Neuronal stem cell (in vitro differentiated cells): ENCODE measurements at regions not wholly inside any gene's neighbourhood (a gene's known extent, or its start where the extent isn't known, plus 50 kb on each side); places are given as distances from the start of the nearest gene placed in this dataset.
A peak's percentile ranks its signal among the peaks of the same experiment; 100 is the strongest.

Source experiments
- DNase-seq: peaks from one replicate; pipeline ENCODE4 v3.0.0-alpha.2; 2013; ENCODE audit warnings: low spot score
- H2AFZ ChIP-seq: one replicate; pipeline ENCODE4 v1.6.1; 2013; ENCODE audit warnings: mild to moderate bottlenecking, low read length, inconsistent platforms
- H2AK5ac ChIP-seq: 2 replicates; pipeline ENCODE4 v1.6.1; 2013; ENCODE audit warnings: low read depth, mild to moderate bottlenecking, inconsistent platforms, low read length, moderate library complexity, mixed read lengths
- H2BK120ac ChIP-seq: 2 replicates; pipeline ENCODE4 v1.6.1; 2013; ENCODE audit warnings: low read depth, mild to moderate bottlenecking, inconsistent platforms, low read length, moderate library complexity, mixed read lengths
- H2BK12ac ChIP-seq: one replicate; pipeline ENCODE4 v1.6.1; 2013; ENCODE audit warnings: low read length, inconsistent platforms
- H2BK15ac ChIP-seq: 2 replicates; pipeline ENCODE4 v1.6.1; 2013; ENCODE audit warnings: mild to moderate bottlenecking, low read length, inconsistent platforms, mixed read lengths
- H2BK5ac ChIP-seq: one replicate; pipeline ENCODE4 v1.6.1; 2013; ENCODE audit warnings: inconsistent platforms, mild to moderate bottlenecking, low read length, moderate library complexity
- H3K14ac ChIP-seq: one replicate; pipeline ENCODE4 v1.6.1; 2013; ENCODE audit warnings: low read length, inconsistent platforms
- H3K18ac ChIP-seq: 2 replicates; pipeline ENCODE4 v1.6.1; 2013; ENCODE audit warnings: low read length, inconsistent platforms
- H3K23ac ChIP-seq: 2 replicates; pipeline ENCODE4 v1.6.1; 2013; ENCODE audit warnings: low read depth, mild to moderate bottlenecking, mixed read lengths, low read length, inconsistent platforms; ENCODE audit not compliant: poor library complexity
- H3K27ac ChIP-seq: replicated peaks from 3 replicates; pipeline ENCODE4 v1.5.1; 2013; ENCODE audit warnings: low read length, inconsistent platforms
- H3K27me3 ChIP-seq, 3 experiments: 2 replicates each; pipeline ENCODE4 v1.6.1; 2013; ENCODE audit warnings: low read length in 3 of 3, mild to moderate bottlenecking in 2 of 3, inconsistent platforms in 1 of 3, low read depth in 1 of 3, mixed read lengths in 1 of 3, moderate library complexity in 1 of 3; ENCODE audit not compliant: control insufficient read depth in 3 of 3, insufficient read depth in 3 of 3
- H3K36me3 ChIP-seq, 2 donors: replicated peaks in 1 of 2; 2 replicates each; pipeline ENCODE4 v1.6.1; 2013; ENCODE audit warnings: low read length in 2 of 2; ENCODE audit not compliant: control insufficient read depth in 2 of 2, insufficient read depth in 2 of 2
- H3K4ac ChIP-seq: 2 replicates; pipeline ENCODE4 v1.6.1; 2013; ENCODE audit warnings: inconsistent platforms, mild to moderate bottlenecking, low read length, moderate library complexity
- H3K4me1 ChIP-seq, 2 donors: 1 replicate in 1 of 2; 2 replicates in 1 of 2; pipeline ENCODE4 v1.6.1; 2013; ENCODE audit warnings: low read length in 2 of 2, low read depth in 1 of 2; ENCODE audit not compliant: control insufficient read depth in 2 of 2, insufficient read depth in 1 of 2
- H3K4me2 ChIP-seq: one replicate; pipeline ENCODE4 v1.6.1; 2013; ENCODE audit warnings: mild to moderate bottlenecking, low read length, inconsistent platforms; ENCODE audit not compliant: insufficient read depth, poor library complexity, severe bottlenecking
- H3K4me3 ChIP-seq, 2 donors: 2 replicates each; pipeline ENCODE4 v1.5.1; 2013; ENCODE audit warnings: low read length in 2 of 2, mild to moderate bottlenecking in 2 of 2, inconsistent platforms in 1 of 2, moderate library complexity in 1 of 2
- H3K79me1 ChIP-seq: one replicate; pipeline ENCODE4 v1.6.1; 2013; ENCODE audit warnings: low read depth, mild to moderate bottlenecking, inconsistent platforms, low read length, moderate library complexity
- H3K9ac ChIP-seq: one replicate; pipeline ENCODE4 v1.6.1; 2013; ENCODE audit warnings: mild to moderate bottlenecking, low read depth, low read length, inconsistent platforms; ENCODE audit not compliant: poor library complexity
- H3K9me3 ChIP-seq, 2 donors: replicated peaks in 1 of 2; 2 replicates each; pipeline versions ENCODE3 to v1.6.1; 2013; ENCODE audit warnings: low read length in 2 of 2, mild to moderate bottlenecking in 2 of 2, inconsistent platforms in 1 of 2, low read depth in 1 of 2, mixed read lengths in 1 of 2, moderate library complexity in 1 of 2; ENCODE audit not compliant: control insufficient read depth in 2 of 2, insufficient read depth in 1 of 2
- H4K8ac ChIP-seq: one replicate; pipeline ENCODE4 v1.6.1; 2013; ENCODE audit warnings: low read depth, mild to moderate bottlenecking, inconsistent platforms, low read length, moderate library complexity
- H4K91ac ChIP-seq: one replicate; pipeline ENCODE4 v1.6.1; 2013; ENCODE audit warnings: low read length, low read depth, mild to moderate bottlenecking, inconsistent platforms; ENCODE audit not compliant: poor library complexity
- WGBS, 2 donors: extraction: QIAGEN DNeasy Blood & Tissue Kit; methylation state at CpG; one replicate each; pipeline ENCODE4 v1.1.7; 2013; ENCODE audit warnings: missing lambda C conversion rate in 2 of 2, mixed read lengths in 1 of 2; ENCODE audit not compliant: insufficient read length in 2 of 2, insufficient replicate concordance in 1 of 2; ENCODE audit errors: extremely low coverage in 2 of 2; 5-methylcytosine and 5-hydroxymethylcytosine counted together

DNA sequence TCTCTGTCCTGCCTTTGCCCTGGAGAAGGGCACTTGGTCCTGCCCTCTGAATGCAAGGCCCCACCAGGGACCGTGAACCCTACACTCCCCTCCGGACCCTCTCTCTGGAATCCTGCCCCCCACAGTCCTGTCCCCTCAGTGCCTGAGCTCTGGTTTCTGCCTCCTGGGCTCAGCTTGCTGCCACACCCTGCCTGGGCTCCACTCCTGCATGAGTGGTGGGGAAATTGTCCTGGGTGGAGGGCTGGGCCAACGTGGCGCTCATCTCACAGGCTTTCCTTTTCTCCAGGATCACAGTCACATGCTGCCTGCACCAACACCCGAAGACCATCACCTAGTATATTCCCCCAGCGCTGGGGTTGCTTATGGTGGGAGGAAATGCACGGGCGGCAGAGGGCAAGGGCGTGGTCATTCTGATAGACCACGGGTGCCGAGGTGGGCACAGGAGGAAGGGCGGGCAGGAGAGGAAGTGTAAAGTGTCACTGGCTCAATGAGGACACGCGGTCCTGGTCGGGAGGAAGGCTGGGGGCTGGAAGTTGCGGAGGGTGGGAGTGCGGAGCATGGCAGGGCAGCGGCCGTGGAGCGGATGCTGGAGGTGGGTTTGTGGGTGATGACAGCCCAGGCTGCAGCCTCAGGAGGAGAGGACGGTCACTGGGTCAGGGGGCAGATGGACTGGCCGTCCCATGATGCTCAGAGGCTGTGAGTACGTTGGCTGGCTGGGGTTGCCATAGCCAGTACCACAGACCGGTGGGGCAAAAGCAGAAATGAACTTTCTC lies 99.5 kb downstream of the KIF26A start:
- WGBS, 2 donors = no CpG with 5 or more reads among the region's 24 CpGs
- no peak overlapping the region for H3K4me2 ChIP-seq
- peak overlapping the region; percentile 57 for H3K18ac ChIP-seq

DNA sequence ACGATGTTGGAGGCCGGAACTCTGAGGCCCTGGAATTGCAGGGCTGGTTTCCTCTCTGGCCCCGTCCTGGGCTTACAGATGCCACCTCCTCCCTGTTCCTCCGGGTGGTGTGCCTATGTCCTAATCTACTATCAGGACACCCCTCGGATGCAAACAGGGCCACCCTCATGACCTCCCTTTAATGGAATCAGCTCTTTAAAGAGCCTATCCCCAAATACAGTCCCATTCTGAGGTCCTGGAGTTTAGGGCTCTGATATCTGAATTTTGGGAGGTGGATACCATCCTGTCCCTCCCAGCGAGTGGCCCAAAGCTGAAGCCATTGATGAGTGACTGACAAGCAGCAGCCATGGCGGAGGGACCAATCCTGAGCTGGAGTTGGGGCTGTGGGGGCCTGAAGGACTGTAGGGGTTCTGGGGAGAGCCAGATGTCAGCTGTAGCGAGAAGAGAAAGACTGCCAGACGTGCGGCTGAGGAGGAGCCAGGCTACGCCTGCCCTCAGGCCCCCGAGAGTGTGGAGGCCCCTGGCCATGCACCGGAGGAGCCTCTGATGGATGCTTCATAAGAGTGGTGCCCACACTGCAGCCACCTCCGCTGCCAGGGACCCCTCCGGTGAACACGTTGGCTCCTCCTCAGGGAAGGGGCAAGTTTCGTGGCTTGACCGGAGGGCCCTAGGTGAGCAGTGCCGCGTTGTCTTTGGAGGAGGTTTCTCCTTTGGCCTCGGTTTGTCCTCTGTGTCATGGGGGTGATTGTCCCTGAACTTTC lies 100.2 kb downstream of the KIF26A start:
- WGBS, 2 donors = no CpG with 5 or more reads among the region's 21 CpGs

More for the DNA sequence above, 99.5 kb downstream of the KIF26A start:
- Histone ChIP-seq H3K36me3 (no peaks in the 10 kb centered on the region), H3K79me1 (no peaks in the 10 kb centered on the region), H3K23ac (peak overlapping the region; percentile 89), H4K91ac (no peak overlapping the region), H3K9me3 (peaks cover 0 to 12% of the 10 kb centered on the region in 2 donors), H3K27ac (no peak overlapping the region), H2BK15ac (no peak overlapping the region), H2AK5ac (peak overlapping the region; percentile 81), H2BK5ac (no peak overlapping the region), H3K9ac (peak overlapping the region; percentile 60), H4K8ac (no peak overlapping the region), H2BK12ac (peak overlapping the region; percentile 75), H3K4me1 (peaks cover 0 to 5% of the 10 kb centered on the region in 2 donors), H3K4ac (no peak overlapping the region), H3K14ac (peak overlapping the region; percentile 82), H2AFZ (no peak overlapping the region), H2BK120ac (no peak overlapping the region), H3K4me3 (no peak overlapping the region), H3K27me3 (peaks cover 0 to 5% (median 0%) of the 10 kb centered on the region in 3 experiments)
- DNase-seq = no peak

DNA sequence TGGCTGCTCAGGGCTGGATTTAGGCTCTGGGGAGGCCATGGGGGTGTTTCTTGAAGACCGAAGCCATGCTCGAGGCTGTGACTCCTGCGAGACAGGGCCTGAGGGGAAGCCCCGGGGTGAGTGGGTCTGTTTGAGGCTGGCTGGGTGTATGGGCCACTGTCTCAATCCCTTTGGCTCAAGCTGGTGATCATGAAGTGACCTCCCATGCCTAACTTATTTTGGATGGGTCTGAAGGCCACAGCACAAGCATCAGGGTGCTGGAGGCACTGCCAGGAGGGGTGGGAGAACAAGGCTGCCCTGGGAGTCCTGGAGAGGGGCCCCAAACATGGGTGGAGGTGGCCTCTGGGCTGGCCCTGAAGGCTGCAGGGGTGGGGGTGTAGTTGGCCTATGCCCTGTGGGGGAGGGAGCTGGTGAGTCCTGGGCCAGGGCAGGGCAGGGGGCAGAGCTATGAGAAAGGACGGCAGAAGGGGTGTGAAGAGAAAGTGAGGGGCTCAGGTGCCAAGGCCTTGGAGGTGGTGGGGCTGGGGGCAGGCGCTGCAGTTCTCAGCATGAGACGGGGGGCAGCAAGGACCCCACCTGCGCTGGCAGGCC lies 100.9 kb downstream of the KIF26A start:
- Histone ChIP-seq H3K4ac (no peak overlapping the region), H2BK120ac (no peak overlapping the region), H3K36me3 (no peaks in the 10 kb centered on the region), H2BK5ac (peak overlapping the region; percentile 75), H4K91ac (no peak overlapping the region), H2BK15ac (no peak overlapping the region), H3K27me3 (peaks cover 0 to 5% (median 0%) of the 10 kb centered on the region in 3 experiments), H2AK5ac (no peak overlapping the region), H3K4me3 (no peak overlapping the region), H3K27ac (no peak overlapping the region), H3K18ac (peak overlapping the region; percentile 71), H3K9ac (peak overlapping the region; percentile 44), H2AFZ (no peak overlapping the region), H3K14ac (peak overlapping the region; percentile 47), H3K4me2 (no peak overlapping the region), H3K23ac (no peak overlapping the region), H2BK12ac (no peak overlapping the region), H4K8ac (peak overlapping the region; percentile 65), H3K9me3 (peaks cover 0 to 10% of the 10 kb centered on the region in 2 donors), H3K79me1 (no peaks in the 10 kb centered on the region), H3K4me1 (peaks cover 0 to 5% of the 10 kb centered on the region in 2 donors)
- no CpG with 5 or more reads among the region's 8 CpGs for WGBS, 2 donors
- no peak for DNase-seq

More for the DNA sequence above, 100.2 kb downstream of the KIF26A start:
- H4K91ac ChIP-seq = no peak overlapping the region
- H3K18ac ChIP-seq = no peak overlapping the region
- no peak overlapping the region for H3K23ac ChIP-seq
- peaks cover 0 to 10% of the 10 kb centered on the region in 2 donors for H3K9me3 ChIP-seq
- no peaks in the 10 kb centered on the region for H3K79me1 ChIP-seq
- no peak overlapping the region for H4K8ac ChIP-seq
- no peak overlapping the region for H2BK120ac ChIP-seq
- no peak overlapping the region for H3K4me2 ChIP-seq
- H3K27ac ChIP-seq = no peak overlapping the region
- no peak overlapping the region for H3K4me3 ChIP-seq
- H3K14ac ChIP-seq = no peak overlapping the region
- H2BK15ac ChIP-seq = no peak overlapping the region
- no peak overlapping the region for H2AFZ ChIP-seq
- no peak overlapping the region for H3K9ac ChIP-seq
- no peak for DNase-seq
- H2BK12ac ChIP-seq = no peak overlapping the region
- H3K27me3 ChIP-seq = peaks cover 0 to 5% (median 0%) of the 10 kb centered on the region in 3 experiments
- no peak overlapping the region for H3K4ac ChIP-seq
- H2AK5ac ChIP-seq = peak overlapping the region; percentile 21
- H3K36me3 ChIP-seq = no peaks in the 10 kb centered on the region
- H3K4me1 ChIP-seq = peaks cover 0 to 5% of the 10 kb centered on the region in 2 donors
- H2BK5ac ChIP-seq = peak overlapping the region; percentile 75
